GM18907 (cell line): ENCODE measurements at regions not wholly inside any gene's neighbourhood (a gene's known extent, or its start where the extent isn't known, plus 50 kb on each side); places are given as distances from the start of the nearest gene placed in this dataset.
A peak's percentile ranks its signal among the peaks of the same experiment; 100 is the strongest.

Experiments used
- ATAC-seq: cut with Tn5 transposase; IDR thresholded peaks from one replicate; pipeline ENCODE4 v1.9.1; 2021; ENCODE audit warnings: mild to moderate bottlenecking, moderate library complexity; ENCODE audit not compliant: unreplicated experiment

DNA sequence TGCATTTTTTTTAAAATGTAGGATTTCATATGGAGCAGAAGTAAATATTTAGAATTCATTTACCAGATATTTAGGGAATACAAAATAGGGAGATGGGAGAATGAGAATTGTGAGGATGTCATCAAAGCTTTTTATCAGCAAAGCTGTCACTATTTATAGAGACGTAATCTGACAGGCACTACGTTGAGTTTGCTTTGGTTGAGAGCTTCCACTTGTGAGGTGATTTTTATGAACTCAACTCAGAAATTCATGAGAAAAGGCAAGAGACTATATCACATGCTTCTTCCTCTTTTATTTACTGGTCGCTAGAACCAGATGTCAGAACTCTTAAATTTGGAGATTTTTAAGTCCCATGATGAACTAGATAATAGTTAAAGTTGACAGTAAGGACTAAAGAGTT is 211.2 kb downstream of the GBA3 start:
- no peak for ATAC-seq

DNA sequence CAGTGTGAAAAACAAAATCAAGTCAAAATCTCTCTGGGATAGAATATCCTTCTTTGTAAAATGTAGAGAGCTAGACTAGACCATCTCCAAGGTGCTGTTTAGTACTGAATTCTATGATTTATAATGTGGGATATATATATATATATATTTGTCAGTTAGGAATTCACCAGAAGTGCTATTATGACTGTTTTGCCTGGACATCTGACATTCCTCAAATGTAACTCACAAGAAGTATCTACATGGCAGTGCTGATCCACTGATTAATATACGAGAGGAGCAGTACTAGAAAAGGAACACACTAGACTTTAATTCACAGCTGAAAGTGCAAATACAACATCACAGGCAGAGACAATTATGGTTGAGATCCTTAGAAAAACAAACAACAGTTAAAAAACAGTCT is 208.9 kb downstream of the GBA3 start:
- ATAC-seq = no peak

DNA sequence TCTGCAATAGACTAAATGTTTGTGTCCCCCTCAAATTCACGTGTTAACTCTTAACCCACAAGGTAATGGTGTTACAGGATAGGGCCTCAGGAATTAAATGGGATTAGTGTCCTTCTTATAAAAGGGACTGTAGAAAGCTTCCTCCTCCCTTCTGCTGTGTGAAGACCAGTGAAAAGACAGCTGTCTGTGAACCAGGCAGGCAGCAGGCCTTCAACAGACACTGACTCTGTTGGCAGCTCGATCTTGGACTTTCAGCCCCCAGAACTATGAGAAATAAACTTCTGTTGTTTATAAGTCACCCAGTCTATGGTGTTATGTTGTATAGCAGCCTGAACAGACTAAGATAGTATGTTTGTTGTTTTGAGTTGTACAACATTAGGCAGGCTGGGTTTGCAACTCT is 208.1 kb downstream of the GBA3 start:
- no peak for ATAC-seq

DNA sequence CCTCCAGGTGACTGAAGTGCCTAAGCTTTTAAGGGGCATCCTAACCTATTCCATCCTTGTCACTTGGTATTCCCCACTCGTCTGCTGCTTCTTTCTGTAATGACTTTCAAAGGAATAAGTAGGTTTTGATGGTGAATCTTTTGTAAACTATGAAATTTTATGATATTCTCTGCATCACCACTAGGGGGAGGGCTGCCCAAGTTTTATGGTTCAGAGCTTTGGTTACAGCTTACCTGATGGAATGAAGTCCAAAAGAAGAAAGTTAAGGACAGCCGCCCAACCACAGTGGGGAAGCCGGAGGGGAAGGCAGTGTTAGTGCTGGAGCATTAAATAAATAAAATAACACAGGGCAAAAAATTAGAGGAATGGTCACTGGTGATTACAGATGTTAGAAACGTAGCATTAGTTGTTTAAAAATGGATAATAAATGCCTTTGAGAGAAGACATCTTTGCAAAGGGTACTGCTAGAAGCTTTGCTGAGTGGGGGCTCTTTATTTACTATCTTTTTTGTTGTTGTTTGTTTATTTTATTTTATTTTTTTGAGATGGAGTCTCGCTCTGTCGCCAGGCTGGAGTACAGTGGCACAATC is 204.9 kb downstream of the GBA3 start:
- peak; percentile 58 for ATAC-seq

DNA sequence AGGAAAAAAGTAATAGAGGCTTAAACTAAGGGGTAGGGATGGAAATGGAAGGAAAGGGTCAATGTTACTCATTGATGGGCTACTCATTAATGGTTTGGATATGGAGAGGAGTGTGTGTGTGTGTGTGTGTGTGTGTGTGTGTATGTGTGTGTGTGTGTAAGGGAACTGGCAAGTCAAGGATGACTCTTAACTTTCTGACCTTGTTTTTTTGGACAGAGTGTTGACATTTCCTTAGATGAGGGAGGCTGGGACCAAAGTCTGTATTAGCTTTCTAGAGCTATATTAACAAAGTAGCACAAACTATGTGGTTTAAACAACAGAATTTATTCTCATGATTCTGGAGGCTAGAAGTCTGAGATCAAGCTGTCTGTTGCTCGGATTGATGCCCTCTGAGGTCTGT is 202.7 kb downstream of the GBA3 start:
- no peak for ATAC-seq

DNA sequence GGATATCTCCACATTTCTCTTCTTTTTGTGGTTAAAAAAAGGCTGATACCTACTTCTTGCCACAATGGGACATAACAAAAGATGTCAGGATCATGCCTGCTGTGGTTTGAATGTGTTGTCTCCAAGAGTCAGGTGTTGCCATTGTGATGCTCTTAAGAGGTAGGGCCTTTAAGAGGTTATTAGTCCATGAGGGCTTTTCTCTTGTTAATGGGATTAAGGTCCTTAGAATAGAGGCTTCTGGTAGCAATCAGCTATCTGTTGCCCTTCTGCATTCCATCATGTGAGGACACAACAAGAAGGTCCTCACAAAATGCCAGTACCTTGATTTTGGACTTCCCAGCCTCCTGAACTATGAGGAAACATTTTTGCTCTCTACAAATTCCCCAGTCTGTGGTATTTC is 191.4 kb downstream of the GBA3 start:
- no peak for ATAC-seq

DNA sequence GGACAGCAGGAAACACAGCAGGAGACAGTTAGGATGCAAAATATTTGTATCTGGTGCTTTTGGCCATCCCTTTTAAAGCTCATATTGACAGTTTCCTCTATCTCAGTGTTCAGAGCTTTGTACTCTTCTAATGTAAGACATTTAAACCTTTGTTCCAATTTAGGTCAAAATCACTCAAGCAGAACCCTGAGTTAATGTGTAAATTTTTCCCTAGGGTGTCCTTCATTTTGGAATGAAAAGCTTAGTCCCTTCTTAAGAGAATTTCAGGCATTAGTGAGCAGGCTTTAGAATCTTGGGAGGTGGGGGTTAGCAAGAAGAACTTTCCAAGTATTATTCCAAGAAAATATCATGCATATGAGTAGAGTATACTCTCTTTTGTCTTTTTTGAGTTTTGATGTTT is 188.7 kb downstream of the GBA3 start:
- no peak for ATAC-seq

DNA sequence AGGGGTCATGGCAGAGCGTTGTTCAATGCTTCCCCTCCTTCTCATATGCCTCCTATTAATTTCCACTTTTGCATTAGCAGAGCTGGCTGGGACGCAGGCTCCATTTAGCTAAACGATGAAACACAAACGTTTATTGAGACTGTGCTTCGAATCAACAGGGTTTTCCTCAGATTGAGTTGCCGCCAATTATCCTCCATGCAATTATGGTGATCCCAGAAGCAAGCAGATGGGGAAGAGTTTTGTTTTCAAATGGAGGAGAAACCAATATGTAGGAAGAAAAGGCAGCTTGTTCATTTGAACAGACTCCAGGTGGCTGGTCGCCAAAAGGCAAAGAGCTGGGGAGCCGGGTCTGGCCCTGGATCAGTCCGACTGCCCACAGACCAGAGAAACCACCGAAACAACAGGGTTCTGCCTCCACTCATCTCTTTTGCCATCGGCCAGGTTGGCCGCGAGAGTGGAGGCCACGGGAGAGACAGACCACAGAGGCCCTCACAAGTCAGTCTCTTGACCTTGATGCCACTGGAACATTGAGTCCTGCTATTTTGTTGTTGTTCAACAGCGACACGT is 184.8 kb downstream of the GBA3 start:
- ATAC-seq = no peak

DNA sequence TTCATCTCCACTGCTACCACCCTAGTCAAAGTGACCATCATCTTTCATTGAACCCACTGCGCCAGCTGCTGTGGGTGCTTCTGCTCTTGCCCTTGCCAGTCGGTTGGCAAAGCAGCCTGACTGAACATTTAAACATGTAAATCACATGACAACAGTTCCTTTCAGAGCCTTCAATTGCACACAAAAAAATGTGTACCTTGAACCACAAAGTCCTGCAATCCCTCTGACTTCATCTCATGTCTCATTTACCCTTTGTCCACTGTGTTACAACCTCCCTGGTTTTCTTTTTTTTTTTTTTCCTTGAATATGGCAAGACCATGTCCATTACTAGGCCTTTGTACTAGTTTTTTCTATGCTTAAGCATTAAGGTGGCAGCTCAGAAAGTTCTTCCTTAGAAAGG is 183.5 kb downstream of the GBA3 start:
- ATAC-seq = no peak

DNA sequence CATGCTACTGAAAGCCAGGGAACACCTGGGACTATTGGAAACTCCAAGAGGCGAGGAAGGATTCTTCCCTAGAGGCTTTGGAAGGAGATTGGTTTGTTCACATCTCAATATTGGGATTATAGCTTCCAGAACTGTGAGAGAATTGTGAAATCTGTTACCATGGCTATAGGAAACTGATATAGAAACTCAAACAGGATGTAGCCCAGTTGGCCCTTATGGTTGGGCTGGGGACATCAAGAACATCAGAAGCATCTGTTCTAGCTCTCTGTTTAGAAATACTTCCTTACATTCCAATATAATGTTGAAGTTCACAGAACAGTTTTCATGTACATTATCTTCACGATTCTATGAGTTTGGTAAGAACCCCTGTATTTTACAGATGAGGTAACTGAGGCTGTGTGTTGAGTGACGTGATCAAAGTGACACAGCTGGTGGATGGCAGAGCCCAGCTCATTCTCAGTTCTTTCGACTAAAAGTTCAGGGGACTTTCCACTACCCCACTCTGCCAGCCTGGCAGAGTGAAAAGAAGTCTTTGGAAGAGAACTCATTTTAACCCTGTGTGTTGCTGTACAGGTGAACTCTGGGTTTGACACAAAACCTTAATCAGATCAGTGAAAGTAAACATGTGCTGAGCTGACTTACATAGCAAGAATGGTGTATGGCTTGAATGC is 183.0 kb downstream of the GBA3 start:
- ATAC-seq = no peak

DNA sequence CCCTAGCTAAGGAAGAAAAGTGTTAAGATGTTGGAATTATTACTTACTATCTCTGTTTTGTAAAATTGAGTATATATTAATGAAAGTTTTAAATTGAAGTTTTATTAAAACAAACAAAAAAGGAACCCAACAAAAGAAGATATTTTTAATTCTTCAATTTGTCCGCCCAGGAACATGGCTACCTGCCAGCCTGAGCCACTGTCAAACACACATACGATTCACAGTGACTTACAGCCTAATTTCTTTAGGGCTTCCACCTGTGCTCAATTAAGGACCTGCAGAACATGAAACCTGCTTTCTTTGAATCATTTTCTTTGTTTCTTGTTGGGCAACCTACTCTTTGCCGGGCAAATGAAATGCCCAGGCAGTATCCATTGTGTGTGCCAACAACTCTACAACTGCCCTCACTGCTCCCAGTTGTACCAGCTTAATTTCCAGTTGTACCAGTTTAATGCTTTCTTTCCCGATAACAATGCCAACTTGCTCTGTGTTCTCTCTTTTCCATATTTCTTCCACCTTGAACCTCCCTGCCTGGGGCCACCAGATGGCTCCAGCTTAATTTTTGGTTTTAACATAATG is 181.7 kb downstream of the GBA3 start:
- no peak for ATAC-seq

DNA sequence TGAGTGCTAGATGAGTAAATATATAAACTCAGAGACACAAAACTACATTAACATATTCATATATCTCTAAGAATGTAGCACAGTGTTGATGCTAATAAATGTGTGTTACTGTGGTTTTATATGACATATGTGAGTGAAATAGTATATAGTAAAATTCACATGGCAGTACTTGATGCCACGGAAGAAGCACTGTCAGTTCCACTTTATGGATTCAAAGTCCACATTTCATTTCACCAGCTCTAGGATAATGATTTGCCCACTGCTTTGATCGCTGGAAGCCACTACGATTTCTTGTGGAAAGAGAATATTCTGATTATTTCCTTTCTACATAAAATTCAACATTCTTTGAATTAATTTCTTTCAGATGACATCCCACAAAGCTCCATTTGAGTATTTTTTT is 181.2 kb downstream of the GBA3 start:
- ATAC-seq = no peak

DNA sequence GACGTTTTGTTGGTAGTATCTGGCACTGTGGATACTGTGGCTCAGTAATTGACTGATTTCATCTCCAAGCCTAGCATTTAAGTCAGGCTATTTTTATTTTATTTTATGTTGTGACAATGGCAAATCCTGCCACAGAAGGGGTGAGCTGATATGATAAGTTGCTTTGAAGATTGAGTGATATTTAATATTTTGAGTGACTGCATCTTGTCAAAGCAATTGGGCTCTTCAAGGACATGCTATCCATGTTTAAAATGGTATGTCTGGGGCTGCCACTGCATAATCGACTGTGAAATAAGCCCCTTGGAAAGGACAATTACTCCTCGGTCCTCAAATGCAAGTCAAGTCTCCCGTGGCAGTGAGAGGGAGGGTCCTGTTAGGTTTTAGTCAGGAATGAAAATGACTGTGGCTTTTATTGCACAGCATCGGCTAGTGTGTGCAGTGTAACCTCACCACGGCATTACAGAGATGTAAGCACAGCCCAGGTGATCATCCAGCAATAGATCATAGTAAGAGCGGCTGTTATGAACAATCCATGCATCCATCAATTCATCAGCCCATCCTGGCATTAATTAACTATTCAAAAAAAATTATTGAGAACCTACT is 178.2 kb downstream of the GBA3 start:
- no peak for ATAC-seq

DNA sequence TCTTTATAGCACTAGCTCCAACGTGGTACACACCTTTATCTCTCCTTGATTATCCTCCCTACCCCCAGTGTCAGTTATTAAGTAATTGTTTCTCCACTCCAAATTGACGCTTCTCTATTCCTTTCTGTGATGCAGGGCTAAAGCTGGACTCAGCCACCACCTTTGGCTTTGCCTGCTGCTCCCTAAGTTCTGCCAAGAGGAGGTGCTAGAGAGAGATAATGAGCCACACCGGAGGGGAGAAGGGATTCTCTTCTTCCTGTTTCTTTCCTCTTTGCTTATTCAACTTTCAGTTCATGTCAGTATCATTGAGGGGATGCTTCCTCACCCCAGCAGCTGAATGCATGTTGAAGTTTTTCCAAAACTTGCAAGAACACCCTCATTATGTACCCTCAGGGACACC is 176.5 kb downstream of the GBA3 start:
- ATAC-seq = no peak
